ENCODE measurements at regions not wholly inside any gene's neighbourhood (a gene's known extent, or its start where the extent isn't known, plus 50 kb on each side); places are given as distances from the start of the nearest gene placed in this dataset.

- TF ChIP-seq NFIC (IDR thresholded peaks at IDR 0.05; ENCODE audit: borderline replicate concordance) = peak; percentile 55; the same call in 1 of the 2 replicates
- peak; percentile 75; the same call in 1 of the 2 replicates for TF ChIP-seq FOSL2 (IDR thresholded peaks at IDR 0.05; ENCODE audit: borderline replicate concordance, low read depth)
- TF ChIP-seq TEAD4 (IDR thresholded peaks at IDR 0.05; ENCODE audit: borderline replicate concordance, insufficient read depth) = peak; percentile 57; the same call in 1 of the 2 replicates
Observed at GRCh38 chr3:180306691-180307090, 270.0 kb upstream of the PEX5L start (continued).

- H3K36me3 ChIP-seq (replicated peaks in 1 of 2; ENCODE audit: control insufficient read depth in 1 of 2, insufficient read depth in 2 of 2, low read length in 1 of 2) = no peaks in the 10 kb centered on the region
- no peaks in the 10 kb centered on the region for H3K79me2 ChIP-seq (ENCODE audit: insufficient read depth)
- ChIA-PET POLR2A (no interaction called here), CTCF (no interaction called here)
- no peaks in the 10 kb centered on the region for H3F3A ChIP-seq (replicated peaks; ENCODE audit: insufficient read depth)
- no peak overlapping the region for H3K4me2 ChIP-seq
- H3K4me3 ChIP-seq (ENCODE audit: low read depth in 2 of 2, low read length in 1 of 2) = no peak overlapping the region
- no peaks in the 10 kb centered on the region for H4K20me1 ChIP-seq (ENCODE audit: insufficient read depth)
- 71% methylated on average over 1 of the region's 1 CpG for WGBS (ENCODE audit: low lambda C conversion rate)
- H3K9me3 ChIP-seq = no peaks in the 10 kb centered on the region
- H3K4me1 ChIP-seq (ENCODE audit: control insufficient read depth in 1 of 2, insufficient read depth in 2 of 2, low read depth in 1 of 2, low read length in 1 of 2) = no peaks in the 10 kb centered on the region
- DNase-seq = no peak
- H3K9me2 ChIP-seq = no peaks in the 10 kb centered on the region
- no peak overlapping the region for H2AFZ ChIP-seq (ENCODE audit: low read depth)
- H3K27ac ChIP-seq (ENCODE audit: low read depth in 2 of 2, low read length in 1 of 2) = no peak overlapping the region
- no peak for TF ChIP-seq CTCF (IDR thresholded peaks at IDR 0.05)
- no peak for TF ChIP-seq RAD21 (IDR thresholded peaks at IDR 0.05; ENCODE audit: low read length)
- no peak for TF ChIP-seq ELF1 (IDR thresholded peaks at IDR 0.05)
- TF ChIP-seq EZH2phosphoT487 (IDR thresholded peaks at IDR 0.05; ENCODE audit: borderline replicate concordance, low read depth) = no peak
- TF ChIP-seq RCOR1 (IDR thresholded peaks at IDR 0.05; ENCODE audit: low read length) = no peak
- no peak for TF ChIP-seq TAF1 (IDR thresholded peaks at IDR 0.05; ENCODE audit: borderline replicate concordance, low read depth, low read length)
- no peak for TF ChIP-seq SIN3A (IDR thresholded peaks at IDR 0.05; ENCODE audit: borderline replicate concordance, low read depth, low read length)
- TF ChIP-seq TEAD4 (IDR thresholded peaks at IDR 0.05; ENCODE audit: borderline replicate concordance, insufficient read depth) = no peak
- TF ChIP-seq POLR2AphosphoS5 (IDR thresholded peaks at IDR 0.05; ENCODE audit: low read depth, low read length) = no peak
- no peak for TF ChIP-seq REST (IDR thresholded peaks at IDR 0.05; ENCODE audit: low read depth, low read length)
- no peak for TF ChIP-seq ZBTB33 (IDR thresholded peaks at IDR 0.05; ENCODE audit: borderline replicate concordance, low read depth)
- TF ChIP-seq FOSL2 (IDR thresholded peaks at IDR 0.05; ENCODE audit: borderline replicate concordance, low read depth) = no peak
- H3K9ac ChIP-seq = no peak overlapping the region
- H3K27me3 ChIP-seq (ENCODE audit: insufficient read depth) = no peaks in the 10 kb centered on the region
Observed at GRCh38 chr3:180311242-180311641, 274.5 kb upstream of the PEX5L start.

All from SK-N-SH (cell line).